Gastrocnemius medialis (tissue), 4 donors: ENCODE measurements at regions not wholly inside any gene's neighbourhood (a gene's known extent, or its start where the extent isn't known, plus 50 kb on each side); places are given as distances from the start of the nearest gene placed in this dataset.

Source experiments
- ATAC-seq, 2 donors: fragments of 150-250 bp; one replicate each; pipeline ENCODE4 v1.9.1; 2016
- DNase-seq, 2 donors: peaks; one replicate each; pipeline ENCODE4 v3.0.0-alpha.2; 2019
- H3K27ac ChIP-seq, 4 donors: fragments of 200-600 bp; sonication (generic); 1 replicate in 1 of 4; 2 replicates in 3 of 4; pipeline ENCODE4 v1.5.1; 2016 to 2018; ENCODE audit warnings: mild to moderate bottlenecking in 2 of 4, moderate library complexity in 1 of 4
- H3K27me3 ChIP-seq, 3 donors: fragments of 200-600 bp; sonication (generic) in 2 of 3; 1 replicate in 1 of 3; 2 replicates in 2 of 3; pipeline versions ENCODE4 v1.5.1 to v1.6.0; 2016 to 2019; ENCODE audit warnings: mild to moderate bottlenecking in 1 of 3, moderate library complexity in 1 of 3
- H3K36me3 ChIP-seq, 2 donors: fragments of 200-600 bp; sonication (generic) in 1 of 2; one replicate each; pipeline ENCODE4 v1.5.1; 2017 to 2018
- H3K4me1 ChIP-seq, 2 donors: fragments of 200-600 bp; sonication (generic) in 1 of 2; one replicate each; pipeline ENCODE4 v1.5.1; 2016 to 2017; ENCODE audit warnings: mild to moderate bottlenecking in 2 of 2
- H3K4me3 ChIP-seq, 4 donors: fragments of 200-600 bp; sonication (generic) in 3 of 4; 1 replicate in 1 of 4; 2 replicates in 3 of 4; pipeline ENCODE4 v1.5.1; 2016 to 2019; ENCODE audit warnings: mild to moderate bottlenecking in 2 of 4
- H3K9me3 ChIP-seq, 3 donors: fragments of 200-600 bp; sonication (generic) in 2 of 3; 1 replicate in 1 of 3; 2 replicates in 2 of 3; pipeline ENCODE4 v1.5.1; 2016 to 2019
- CTCF ChIP-seq, 5 experiments: fragments of 450-650 bp in 3 of 5; fragments of 200-600 bp in 2 of 5; sonication (generic) in 2 of 5; IDR thresholded peaks in 4 of 5; conservative IDR thresholded peaks in 1 of 5; 1 replicate in 4 of 5; 2 replicates in 1 of 5; pipeline ENCODE4 v1.5.1; 2016 to 2019; ENCODE audit warnings: antibody characterized with exemption in 5 of 5, mild to moderate bottlenecking in 3 of 5, moderate library complexity in 3 of 5
- POLR2A ChIP-seq, 2 donors: fragments of 450-650 bp; IDR thresholded peaks; one replicate each; pipeline ENCODE4 v1.6.1; 2017; ENCODE audit warnings: antibody characterized with exemption in 2 of 2, mild to moderate bottlenecking in 2 of 2, moderate library complexity in 2 of 2
- in situ Hi-C, 4 donors: fragments of 200-750 bp; cut with MboI; loops; one replicate each; pipeline versions ENCODE4 v1.15.0 to v1.8.0; 2017; ENCODE audit warnings: low sequenced_read_pairs in 4 of 4
- intact Hi-C: fragments of 100-400 bp; cut with DNase I; formaldehyde crosslinking; loops from one replicate; pipeline ENCODE4 v1.15.1; 2023; ENCODE audit warnings: low total_unique reads

GRCh38 chr7:51785171-51785570 lies 468.6 kb upstream of the COBL start:
- ATAC-seq (no peak), DNase-seq (no peak)
- no peak overlapping the region for H3K27ac ChIP-seq
- intact Hi-C loops (no loop called here), in situ Hi-C loops (no loop called here)
- TF ChIP-seq POLR2A (IDR thresholded peaks at IDR 0.05) (no peak), CTCF (IDR thresholded peaks at IDR 0.05 in 4 of 5, conservative IDR thresholded peaks at IDR 0.05 in 1 of 5) (no peak)
- no peak overlapping the region for H3K4me3 ChIP-seq
- H3K36me3 ChIP-seq, result no peaks in the 10 kb centered on the region
- H3K27me3 ChIP-seq, result no peaks in the 10 kb centered on the region
- H3K4me1 ChIP-seq, result no peaks in the 10 kb centered on the region
- no peaks in the 10 kb centered on the region for H3K9me3 ChIP-seq

- Histone ChIP-seq H3K27me3 (no peaks in the 10 kb centered on the region), H3K9me3 (no peaks in the 10 kb centered on the region), H3K4me1 (no peaks in the 10 kb centered on the region), H3K27ac (no peak overlapping the region), H3K4me3 (no peak overlapping the region), H3K36me3 (no peaks in the 10 kb centered on the region)
- in situ Hi-C loops, result no loop called here
- no peak for TF ChIP-seq CTCF (IDR thresholded peaks at IDR 0.05 in 4 of 5, conservative IDR thresholded peaks at IDR 0.05 in 1 of 5)
- ATAC-seq, result no peak
- no peak for DNase-seq
- intact Hi-C loops, result no loop called here
Observed at GRCh38 chr7:51783241-51783640, 466.6 kb upstream of the COBL start.

GRCh38 chr7:51778121-51778520 lies 461.5 kb upstream of the COBL start:
- no peak for ATAC-seq
- TF ChIP-seq CTCF (IDR thresholded peaks at IDR 0.05 in 4 of 5, conservative IDR thresholded peaks at IDR 0.05 in 1 of 5) (no peak), POLR2A (IDR thresholded peaks at IDR 0.05) (no peak)
- H3K4me1 ChIP-seq, result no peaks in the 10 kb centered on the region
- H3K27me3 ChIP-seq, result no peaks in the 10 kb centered on the region
- in situ Hi-C loops, result no loop called here
- no peak overlapping the region for H3K27ac ChIP-seq
- H3K36me3 ChIP-seq, result no peaks in the 10 kb centered on the region
- intact Hi-C loops, result no loop called here
- DNase-seq, result no peak
- H3K4me3 ChIP-seq, result no peak overlapping the region
- H3K9me3 ChIP-seq, result no peaks in the 10 kb centered on the region

- no peak overlapping the region for H3K27ac ChIP-seq
- no peaks in the 10 kb centered on the region for H3K4me1 ChIP-seq
- ATAC-seq, result no peak
- no peaks in the 10 kb centered on the region for H3K27me3 ChIP-seq
- no peaks in the 10 kb centered on the region for H3K9me3 ChIP-seq
- no peak for DNase-seq
- H3K36me3 ChIP-seq, result no peaks in the 10 kb centered on the region
- H3K4me3 ChIP-seq, result no peak overlapping the region
- no peak for TF ChIP-seq CTCF (IDR thresholded peaks at IDR 0.05 in 4 of 5, conservative IDR thresholded peaks at IDR 0.05 in 1 of 5)
- TF ChIP-seq POLR2A (IDR thresholded peaks at IDR 0.05), result no peak
- in situ Hi-C loops (no loop called here), intact Hi-C loops (no loop called here)
Observed at GRCh38 chr7:51774178-51774577, 457.6 kb upstream of the COBL start.

GRCh38 chr7:51772190-51772589 lies 455.6 kb upstream of the COBL start:
- intact Hi-C loops (no loop called here), in situ Hi-C loops (no loop called here)
- DNase-seq, result no peak
- no peaks in the 10 kb centered on the region for H3K9me3 ChIP-seq
- no peaks in the 10 kb centered on the region for H3K4me1 ChIP-seq
- H3K27ac ChIP-seq, result no peak overlapping the region
- no peak for ATAC-seq
- H3K36me3 ChIP-seq, result no peaks in the 10 kb centered on the region
- no peak for TF ChIP-seq CTCF (IDR thresholded peaks at IDR 0.05 in 4 of 5, conservative IDR thresholded peaks at IDR 0.05 in 1 of 5)
- TF ChIP-seq POLR2A (IDR thresholded peaks at IDR 0.05), result no peak
- no peak overlapping the region for H3K4me3 ChIP-seq
- no peaks in the 10 kb centered on the region for H3K27me3 ChIP-seq
